NCI-H69 (cell line): ENCODE measurements at regions not wholly inside any gene's neighbourhood (a gene's known extent, or its start where the extent isn't known, plus 50 kb on each side); places are given as distances from the start of the nearest gene placed in this dataset.
"Not testable (repeated sequence)": the region's sequence is repeated elsewhere in the genome, so short reads cannot be mapped to it uniquely, and the experiment has no call there.

ENCODE experiments used
- DNase-seq: peaks from one replicate; lab custom pipeline; 2025; lab: John Stamatoyannopoulos, UW

DNA sequence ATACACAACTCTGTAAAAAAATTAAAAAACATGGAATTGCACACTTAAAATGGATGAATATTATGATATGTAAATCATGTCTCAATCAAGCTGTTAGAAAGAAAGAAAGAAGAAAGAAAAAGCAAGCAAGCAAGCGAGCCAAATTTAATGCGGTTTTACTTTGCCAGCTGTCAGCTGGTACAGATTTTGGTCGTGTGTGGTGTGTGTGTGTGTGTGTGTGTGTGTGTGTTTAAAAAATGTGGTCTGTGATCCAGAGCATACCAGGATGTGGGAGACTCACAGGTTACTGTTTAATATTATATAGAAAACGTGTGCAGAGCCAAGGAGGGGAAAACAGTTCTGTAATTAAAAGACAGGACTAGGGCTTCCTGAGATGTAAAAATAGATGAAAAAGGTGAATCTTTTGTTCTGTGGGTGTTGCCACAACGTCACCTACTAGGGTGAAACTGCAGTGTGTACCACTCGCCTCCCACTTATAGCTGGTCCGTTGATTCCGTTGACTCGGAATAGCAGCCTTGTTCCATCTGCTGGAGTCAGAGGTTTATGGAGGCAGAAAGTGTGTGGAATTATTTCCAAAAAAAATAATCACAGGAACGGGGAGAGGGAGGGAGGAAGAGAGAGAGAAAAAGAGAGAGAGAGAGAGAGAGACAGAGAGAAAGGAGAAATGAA lies 197.7 kb downstream of the BCAS1 start:
- DNase-seq = no peak

DNA sequence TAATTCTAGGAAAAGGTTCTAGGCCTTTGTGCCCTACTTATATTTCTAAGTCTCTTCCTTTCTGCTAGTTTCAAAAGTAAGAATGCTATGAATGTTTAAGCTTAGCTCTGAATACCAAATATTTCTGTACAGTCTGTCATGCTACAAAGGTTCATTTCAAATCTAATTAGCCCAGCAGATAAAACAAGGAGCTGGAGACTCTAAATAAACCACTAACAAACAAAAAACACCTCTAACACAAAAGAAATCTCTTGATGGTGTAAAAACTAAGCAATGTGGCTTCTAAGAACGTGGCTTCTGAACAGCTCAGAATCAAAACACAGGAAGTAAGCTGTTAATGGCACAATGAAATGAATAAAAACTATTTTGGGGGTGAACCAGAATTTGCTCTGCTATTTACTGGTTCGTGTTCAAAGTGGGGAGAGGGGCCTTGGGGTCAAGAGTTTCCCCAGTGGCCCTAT lies 198.3 kb downstream of the BCAS1 start:
- DNase-seq = no peak

DNA sequence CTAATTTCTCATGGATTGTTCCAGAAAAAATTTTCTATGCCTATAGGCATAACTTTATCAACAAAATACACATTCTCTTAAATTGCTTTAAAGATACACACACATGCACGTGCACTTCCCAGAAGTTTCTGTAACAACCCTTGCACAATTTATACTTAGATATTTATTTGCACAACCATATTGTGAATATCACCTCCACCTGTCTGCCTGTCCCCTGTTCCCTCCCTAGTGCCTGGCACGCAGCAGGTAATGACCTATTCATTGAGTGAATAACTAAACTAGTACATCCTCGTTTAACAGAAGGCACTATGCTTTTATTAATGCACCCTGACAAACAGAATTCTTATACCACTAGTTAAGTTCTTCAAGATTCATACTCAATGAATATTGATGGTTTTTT lies 198.9 kb downstream of the BCAS1 start:
- no peak for DNase-seq

DNA sequence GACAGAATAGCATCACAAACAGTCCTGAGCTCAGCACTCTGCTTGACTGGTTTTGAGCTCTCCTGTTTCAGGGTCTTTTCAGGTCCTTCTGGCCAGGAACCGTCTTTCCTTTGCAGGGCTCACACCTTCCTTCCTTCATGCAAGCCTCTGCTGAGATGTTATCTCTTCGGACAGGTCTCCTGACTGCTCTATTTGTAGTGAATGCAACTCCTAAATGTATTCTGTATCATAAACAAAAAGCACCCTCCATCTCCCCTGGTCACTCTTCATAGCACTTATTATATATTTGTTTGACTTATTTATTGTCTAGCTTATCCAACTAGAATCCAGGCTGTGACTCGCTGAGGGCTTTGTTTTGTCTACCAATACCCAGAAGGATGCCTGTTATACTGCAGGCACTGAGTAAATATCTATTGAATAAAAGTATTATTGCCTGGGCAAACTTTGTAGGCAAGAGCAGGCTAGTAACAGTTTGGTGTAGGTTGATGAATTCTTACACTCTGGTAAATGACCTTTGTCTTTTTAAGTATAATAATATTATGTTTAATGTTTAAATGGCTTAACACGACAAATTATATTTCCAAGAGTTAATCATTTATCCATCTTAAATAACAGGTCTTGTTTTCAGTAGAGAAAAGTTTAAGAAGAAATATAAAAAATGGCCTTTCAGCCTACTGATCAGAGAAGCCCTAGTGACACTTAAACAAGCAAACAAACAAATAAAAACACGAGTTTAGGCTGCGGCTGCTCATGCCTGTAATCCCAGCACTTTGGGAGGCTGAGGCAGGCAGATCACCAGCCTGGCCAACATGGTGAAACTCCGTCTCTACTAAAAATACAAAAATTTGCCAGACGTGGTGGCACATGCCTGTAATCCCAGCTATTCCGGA lies 199.7 kb downstream of the BCAS1 start:
- DNase-seq = no peak

DNA sequence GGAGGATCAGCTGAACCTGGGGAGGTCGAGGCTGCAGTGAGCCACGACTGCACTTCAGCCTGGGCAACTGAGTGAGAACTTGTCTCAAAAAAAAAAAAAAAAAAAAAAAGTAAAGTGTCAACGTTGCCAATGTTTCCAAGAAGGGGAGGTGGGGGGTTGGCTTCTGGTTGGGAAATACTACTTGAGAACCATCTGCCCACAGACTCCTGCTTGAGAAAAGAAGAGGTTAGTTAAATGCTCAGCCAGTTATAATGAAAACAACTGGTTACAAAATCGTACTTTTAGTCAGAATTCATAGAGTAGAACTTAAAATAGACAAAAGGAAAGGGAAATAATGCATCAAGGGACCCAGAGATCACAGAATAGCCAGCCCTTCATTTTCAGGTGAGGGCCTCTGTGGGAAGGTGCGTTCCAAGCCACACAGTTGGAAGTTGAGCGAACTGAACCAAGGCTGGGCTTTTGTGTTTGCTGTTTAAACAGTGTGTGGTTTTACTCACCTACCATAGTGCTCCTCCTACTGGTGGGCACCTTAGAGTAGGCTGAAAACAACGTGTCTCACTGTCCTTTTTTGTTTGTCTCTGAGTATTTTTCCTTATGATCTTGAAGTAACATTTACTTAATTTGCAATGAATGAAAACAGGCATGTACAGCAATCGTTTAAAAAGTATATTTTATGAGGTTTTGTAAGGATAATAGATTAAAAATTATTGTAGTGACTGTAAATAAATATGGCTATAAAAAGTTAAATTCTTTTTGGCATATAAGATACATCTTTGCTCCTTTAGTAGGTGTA lies 200.7 kb downstream of the BCAS1 start:
- DNase-seq = peak; percentile 33

DNA sequence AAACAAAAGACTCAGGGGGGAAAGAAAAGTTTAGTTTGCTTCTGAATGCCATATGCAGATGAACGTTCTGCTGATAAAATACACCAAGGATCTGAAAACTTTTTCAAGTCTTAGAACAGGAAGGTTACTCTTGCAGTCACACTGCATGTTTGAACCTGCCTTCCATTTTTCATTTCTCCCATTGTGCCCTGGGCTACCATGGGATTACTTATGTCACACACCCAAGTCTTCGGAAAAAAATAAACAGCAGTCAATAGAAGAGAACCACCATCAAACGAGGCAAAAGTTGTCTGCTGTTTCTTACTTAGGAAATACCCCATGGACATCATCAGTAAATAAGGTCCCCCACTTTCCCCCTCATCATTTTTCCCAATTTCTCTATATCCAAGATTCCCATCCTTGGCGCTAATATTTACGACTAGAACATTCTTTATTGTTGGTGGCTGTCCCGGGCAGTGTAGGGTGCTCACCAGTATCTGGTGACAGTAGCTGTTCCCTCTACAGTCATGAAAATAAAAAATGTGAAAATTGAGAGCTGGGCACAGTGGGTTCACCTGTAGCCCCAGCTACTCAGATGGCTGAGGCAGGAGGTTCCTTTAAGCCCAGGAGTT lies 202.5 kb downstream of the BCAS1 start:
- no peak for DNase-seq

DNA sequence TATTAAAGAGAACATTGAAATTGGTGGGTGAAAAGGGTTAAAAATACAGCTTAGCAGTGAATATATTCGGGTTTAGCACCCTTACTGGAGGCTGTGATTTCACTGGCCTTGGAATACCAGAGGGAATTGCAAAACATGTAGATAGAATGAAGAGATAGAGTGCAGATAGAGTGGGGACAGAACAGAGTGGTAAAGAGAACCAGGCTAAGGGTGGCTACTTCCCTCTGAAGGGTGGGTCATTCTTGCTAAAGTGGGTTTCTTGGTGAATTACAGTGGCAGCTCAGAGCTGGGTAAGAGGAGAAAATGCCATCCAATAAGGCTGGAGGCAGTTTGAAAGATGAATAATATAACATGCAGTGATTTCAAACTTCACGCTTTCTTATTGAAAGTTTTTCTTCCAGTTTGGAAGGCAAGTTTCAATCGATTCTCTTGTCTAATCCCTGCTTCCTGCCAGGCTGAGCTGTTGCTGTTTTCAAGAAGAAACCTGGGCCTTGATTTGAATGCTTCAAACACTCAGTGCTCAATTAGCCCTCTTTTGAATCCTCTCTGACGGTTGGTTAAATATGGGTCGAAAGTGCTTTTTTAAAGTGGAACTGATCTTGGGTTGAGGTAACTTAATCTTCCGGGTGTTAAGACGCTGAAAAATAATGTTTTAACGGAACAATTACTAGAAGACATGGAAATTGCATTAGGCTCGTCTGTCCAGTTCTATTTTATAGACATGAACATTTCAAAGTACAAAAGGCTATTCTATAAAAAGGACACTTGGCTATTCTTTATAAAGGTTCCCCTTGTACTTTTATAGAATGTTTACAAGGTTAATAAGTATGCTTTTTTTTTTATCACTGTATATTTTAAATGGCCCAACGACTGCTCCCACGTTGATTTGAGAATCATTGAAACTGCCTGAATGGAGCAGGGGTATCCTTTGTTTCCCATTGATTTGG lies 203.3 kb downstream of the BCAS1 start:
- DNase-seq = no peak

DNA sequence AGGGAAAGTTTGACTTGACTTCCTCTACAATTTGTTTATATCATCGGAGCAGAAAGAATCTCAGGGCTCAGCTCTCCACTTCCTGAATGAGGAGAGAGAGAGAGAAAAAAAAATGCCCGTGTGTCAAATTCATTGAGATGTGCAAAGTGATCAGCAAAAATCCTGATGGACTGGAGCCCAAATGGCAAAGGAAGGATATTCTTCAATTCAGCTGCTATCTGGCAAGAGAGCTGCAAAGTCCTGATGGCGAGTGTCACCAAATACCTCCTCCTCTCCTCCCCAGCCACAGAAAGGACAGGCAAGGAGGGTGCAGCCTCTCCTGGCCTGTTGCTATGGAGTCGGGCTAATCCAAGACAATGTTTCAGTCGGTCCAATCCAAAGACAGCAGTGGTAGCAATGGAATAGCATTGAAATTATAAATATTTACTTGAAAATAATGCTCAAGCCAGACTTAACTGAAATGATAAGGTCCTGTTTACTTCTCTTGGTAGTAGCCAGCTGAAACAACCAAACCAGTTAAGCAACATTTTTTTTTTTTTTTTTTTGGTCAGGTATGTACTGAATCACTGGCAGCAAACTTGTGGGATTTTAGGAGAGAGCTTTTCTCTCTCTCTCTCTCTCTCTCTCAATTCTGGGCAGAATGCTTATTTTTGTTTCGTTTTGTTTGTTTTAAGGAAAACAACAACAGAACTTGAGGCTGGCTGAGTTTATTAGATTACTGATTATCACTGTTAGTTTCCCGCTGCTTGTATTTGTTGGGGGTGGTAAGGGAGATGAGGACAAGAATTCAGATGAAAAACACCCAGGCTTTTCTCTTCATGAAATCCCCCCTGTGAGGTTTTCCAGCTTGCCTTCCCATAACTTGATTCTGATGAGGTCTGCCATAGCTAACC lies 204.2 kb downstream of the BCAS1 start:
- DNase-seq = no peak

DNA sequence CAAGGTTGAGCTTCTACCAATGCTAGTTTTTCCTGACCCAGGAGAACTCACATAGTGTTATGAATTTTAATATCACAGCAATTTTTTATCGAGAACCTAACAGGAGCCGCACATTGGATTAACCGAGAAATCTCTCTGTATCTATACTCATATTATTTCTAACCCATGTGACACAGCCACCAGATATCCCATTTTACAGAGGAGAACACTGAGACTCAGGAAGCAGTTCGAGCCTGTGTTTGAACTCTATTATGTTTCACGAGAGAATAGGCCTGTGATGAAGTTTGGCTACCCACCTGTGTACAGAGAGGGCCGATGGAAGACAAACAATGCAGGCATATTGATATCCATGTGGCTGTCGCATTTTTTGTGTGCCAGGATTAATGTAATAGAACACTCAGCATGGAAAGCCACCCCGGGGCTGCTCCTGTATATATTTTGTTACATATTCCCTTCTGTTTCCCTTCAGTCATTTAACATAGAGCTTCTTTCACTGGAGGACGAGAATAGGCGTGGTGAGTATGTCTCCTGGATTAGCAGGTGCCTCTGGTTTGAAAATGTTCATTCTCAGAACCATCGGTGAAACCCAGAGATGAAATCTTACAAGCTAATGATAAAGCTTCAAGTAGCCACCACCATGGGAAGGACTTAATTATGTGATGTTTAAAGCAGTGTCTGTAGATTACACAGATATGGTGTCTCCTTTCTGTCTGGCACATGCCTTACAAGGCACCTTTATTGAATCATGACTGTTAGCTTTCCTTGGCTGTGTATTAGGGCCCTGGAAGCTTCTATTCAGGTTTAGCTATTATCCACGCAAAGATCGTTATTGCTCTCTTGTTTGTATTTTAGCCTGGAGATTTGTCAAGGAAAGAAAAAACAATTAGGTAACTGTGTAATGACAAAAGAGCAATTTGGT lies 205.4 kb downstream of the BCAS1 start:
- DNase-seq = not testable (repeated sequence)

DNA sequence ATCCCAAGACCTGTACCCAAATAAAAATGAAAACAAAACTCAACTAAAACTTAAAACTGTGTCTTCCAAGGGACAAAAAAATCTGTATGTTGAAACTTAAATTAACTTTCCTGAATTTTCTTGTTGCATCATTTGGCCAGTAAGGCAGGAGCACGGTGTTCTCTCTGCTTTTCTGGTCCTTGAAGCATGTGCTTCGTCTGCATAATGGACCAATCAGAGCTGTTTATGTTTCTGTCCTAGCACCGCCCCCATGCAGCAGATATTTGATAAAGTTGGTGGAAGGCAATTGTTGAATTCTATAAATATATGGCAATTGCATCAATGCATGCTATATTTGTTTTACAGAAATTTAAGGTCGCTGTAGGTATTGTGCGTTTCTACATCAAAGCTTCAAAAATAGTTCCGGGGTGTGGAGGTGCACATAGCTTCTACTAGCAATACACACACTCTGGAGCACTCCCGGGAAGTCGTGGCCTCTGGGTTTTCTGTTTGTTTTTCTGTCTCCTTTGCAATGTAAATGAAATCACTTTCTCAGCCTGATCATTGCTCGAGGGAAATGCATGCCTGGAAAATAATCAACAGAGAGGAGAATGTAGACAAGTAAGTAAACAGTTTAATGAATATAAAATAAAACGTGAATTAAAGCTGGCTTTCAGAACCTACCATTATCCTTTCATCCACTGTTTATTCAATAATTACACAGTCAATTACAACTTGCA lies 206.3 kb downstream of the BCAS1 start:
- not testable (repeated sequence) for DNase-seq

DNA sequence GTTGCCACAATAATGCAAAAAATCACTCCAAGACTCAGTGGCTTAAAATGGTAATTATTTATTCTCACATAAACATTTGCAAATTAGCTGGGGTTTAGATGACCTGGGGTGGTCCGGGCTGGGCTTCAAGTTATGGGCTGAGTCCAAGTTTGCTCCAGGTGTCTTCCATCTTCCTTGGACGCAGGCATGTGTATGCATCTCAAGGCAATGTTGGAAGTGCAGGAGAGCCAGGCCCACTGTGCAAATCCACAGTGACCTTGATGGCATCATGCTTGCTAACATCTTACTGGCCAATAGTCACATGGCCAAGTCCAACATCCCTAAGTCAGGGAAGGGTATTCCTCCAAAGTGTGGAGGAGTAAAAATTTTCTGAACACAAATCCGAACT lies 206.9 kb downstream of the BCAS1 start:
- not testable (repeated sequence) for DNase-seq

DNA sequence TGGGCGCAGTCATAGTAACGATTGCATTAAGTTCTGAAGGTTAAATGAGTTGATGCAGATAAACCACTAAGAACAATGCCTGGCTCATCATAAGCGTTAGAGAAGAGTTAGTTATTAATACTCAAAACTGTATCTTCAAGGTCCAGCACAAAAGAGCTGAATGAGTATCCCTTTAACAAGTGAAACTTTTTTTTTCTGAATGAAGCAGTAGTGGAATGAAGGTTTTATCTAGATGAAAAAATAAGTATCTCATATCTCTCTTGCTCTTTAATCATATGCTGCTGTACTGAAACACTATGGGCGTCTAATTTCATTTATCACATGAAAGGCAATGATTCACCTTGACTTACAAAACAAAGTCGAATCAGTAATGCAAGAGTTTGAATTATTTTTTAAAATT lies 207.4 kb downstream of the BCAS1 start:
- DNase-seq = not testable (repeated sequence)

DNA sequence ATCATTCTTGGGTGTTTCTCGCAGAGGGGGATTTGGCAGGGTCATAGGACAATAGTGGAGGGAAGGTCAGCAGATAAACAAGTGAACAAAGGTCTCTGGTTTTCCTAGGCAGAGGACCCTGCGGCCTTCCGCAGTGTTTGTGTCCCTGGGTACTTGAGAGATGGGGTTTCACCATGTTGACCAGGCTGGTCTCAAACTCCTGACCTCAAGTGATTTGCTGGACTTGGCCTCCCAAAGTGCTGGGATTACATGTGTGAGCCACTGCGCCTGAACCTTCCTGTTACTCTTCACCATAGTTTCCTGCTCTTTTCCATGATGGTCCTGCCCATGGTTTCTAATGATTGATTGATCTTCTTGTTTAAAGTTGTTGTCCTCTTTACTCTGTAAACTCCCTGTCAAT lies 207.9 kb downstream of the BCAS1 start:
- not testable (repeated sequence) for DNase-seq

DNA sequence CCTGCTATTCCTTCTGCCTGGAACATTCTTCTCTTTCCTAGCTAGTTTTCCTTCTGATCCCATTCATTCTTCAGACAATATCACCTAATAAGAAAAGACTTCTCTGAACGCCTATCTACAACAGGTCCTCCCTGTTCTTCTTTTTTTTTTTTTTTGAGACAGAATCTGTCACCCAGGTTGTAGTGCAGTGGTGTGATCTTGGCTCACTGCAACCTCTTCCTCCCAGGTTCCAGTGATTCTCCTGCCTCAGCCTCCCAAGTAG lies 208.3 kb downstream of the BCAS1 start:
- DNase-seq = not testable (repeated sequence)

DNA sequence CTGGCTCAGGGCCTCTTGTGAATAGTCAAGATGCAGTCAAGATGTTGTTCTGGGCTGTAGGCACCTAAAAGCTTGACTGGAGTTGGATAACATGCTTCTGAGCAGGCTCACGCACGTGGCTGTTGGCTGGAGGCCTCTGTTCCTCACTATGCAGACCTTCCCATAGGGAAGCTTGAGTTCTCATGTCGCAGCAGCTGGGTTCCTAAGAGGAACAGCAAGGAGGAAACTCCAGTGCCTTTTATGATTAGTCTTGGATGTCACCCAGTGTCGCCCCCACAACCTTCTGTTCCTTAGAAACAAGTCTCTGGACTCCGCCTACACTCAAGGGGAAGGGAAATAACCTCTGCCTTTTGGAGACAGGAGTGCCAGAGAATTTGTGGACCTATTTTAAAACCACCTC lies 210.7 kb downstream of the BCAS1 start:
- DNase-seq = no peak

DNA sequence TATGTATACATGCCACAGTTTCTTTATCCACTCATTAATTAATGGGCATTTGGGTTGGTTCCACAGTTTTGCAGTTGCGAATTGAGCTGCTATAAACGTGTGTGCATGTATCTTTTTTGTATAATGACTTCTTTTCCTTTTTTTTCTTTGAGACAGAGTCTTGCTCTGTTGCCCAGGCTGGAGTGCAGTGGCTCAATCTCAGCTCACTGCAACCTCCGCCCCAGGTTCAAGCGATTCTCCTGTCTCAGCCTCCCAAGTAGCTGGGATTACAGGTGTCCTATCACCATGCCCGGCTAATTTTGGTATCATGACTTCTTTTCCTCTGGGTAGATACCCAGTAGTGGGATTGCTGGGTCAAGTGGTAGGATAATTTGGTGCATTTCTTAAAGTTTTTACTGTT lies 211.4 kb downstream of the BCAS1 start:
- not testable (repeated sequence) for DNase-seq

DNA sequence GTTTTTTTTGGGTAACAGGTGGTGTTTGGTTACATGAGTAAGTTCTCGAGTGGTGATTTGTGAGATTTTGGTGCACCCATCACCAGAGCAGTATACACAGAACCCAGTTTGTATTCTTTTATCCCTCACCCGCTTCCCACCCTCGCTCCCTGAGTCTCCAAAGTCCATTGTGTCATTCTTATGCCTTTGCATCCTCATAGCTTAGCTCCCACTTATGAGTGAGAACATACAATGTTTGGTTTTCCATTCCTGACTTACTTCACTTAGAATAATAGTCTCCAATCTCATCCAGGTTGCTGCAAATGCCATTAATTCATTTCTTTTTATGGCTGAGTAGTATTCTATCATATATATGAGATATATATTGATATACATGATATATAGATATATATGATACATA lies 211.9 kb downstream of the BCAS1 start:
- not testable (repeated sequence) for DNase-seq

DNA sequence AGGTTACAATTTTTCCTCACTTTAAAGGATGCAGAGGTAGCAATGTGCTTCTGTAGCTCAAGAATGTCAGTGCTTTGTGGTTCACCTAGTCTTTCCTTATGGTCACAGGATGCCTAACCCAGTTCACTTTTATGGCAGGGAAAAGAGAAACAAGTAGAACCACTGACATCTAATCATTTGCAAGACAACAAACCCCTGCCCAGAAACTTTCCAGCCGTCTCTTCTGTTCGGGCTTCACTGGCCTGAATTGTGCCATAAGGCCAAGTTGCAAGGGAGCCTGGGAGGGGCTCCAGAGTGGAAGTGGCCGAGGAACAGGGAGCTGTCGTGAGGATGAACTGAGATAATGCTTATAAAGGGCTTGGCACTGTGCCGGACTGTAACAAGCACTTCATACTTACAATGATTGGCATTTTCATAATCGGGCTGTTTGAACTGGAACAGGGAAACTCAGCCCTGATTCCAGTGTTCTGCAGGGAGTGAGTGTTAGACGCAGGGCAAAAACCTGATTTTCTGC lies 212.6 kb downstream of the BCAS1 start:
- no peak for DNase-seq
